Kidney tubule cell (primary cell): ENCODE measurements at regions not wholly inside any gene's neighbourhood (a gene's known extent, or its start where the extent isn't known, plus 50 kb on each side); places are given as distances from the start of the nearest gene placed in this dataset.

ENCODE experiments used
- DNase-seq: peaks from one replicate; pipeline ENCODE4 v3.0.0-alpha.2; 2018; ENCODE audit warnings: low spot score

GRCh38 chr2:240284503-240285259 is 144.2 kb upstream of the OTOS start:
- no peak for DNase-seq

- DNase-seq: no peak
Measured at GRCh38 chr2:240285725-240286124, 145.3 kb upstream of the OTOS start.

- no peak for DNase-seq
Measured at GRCh38 chr2:240286596-240286995, 146.1 kb upstream of the OTOS start.

GRCh38 chr2:240287011-240287410 is 146.6 kb upstream of the OTOS start:
- DNase-seq: no peak

- DNase-seq: no peak
Measured at GRCh38 chr2:240287496-240288086, 147.1 kb upstream of the OTOS start.

GRCh38 chr2:240288087-240288521 is 147.4 kb upstream of the GPC1 start:
- DNase-seq: no peak

GRCh38 chr2:240289701-240290431 is 145.6 kb upstream of the GPC1 start:
- DNase-seq: no peak

- no peak for DNase-seq
Measured at GRCh38 chr2:240290432-240291336, 144.8 kb upstream of the GPC1 start.

GRCh38 chr2:240291337-240292034 is 144.0 kb upstream of the GPC1 start:
- no peak for DNase-seq

- no peak for DNase-seq
Measured at GRCh38 chr2:240292035-240292574, 143.4 kb upstream of the GPC1 start.

- no peak for DNase-seq
Measured at GRCh38 chr2:240292619-240293525, 142.6 kb upstream of the GPC1 start.

GRCh38 chr2:240293557-240294461 is 141.7 kb upstream of the GPC1 start:
- DNase-seq: no peak

GRCh38 chr2:240294514-240294913 is 140.9 kb upstream of the GPC1 start:
- DNase-seq: no peak

- no peak for DNase-seq
Measured at GRCh38 chr2:240295256-240296103, 140.0 kb upstream of the GPC1 start.

- DNase-seq: no peak
Measured at GRCh38 chr2:240296104-240296406, 139.4 kb upstream of the GPC1 start.

- DNase-seq: no peak
Measured at GRCh38 chr2:240296476-240297255, 138.8 kb upstream of the GPC1 start.
